ENCODE measurements at regions not wholly inside any gene's neighbourhood (a gene's known extent, or its start where the extent isn't known, plus 50 kb on each side); places are given as distances from the start of the nearest gene placed in this dataset.

DNA sequence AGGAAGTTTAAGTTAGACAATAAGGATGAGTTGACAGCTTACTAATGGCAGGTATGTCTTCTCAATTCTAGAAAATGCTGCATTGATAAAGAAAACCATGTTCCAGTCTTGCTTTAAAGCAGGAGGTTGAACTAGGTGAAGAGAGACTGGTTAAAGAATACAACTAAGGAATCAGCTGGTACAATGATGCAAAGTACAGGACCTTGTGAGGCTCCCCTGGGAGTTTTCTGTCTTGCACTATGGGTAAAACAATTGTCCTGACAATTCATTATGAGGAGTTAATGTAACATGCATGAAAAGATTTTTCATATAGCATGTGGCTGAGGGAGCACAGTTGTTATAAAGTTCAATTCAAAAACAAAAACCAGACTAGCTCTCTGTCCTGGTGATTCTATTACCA lies 157.2 kb downstream of the BMP2 start:
- TF ChIP-seq ZNF837 (tag by site-specific recombination; IDR thresholded peaks at IDR 0.05) (no peak), ZNF549 (tag by site-specific recombination; IDR thresholded peaks at IDR 0.05) (no peak), ZFP69B (tag by site-specific recombination; IDR thresholded peaks at IDR 0.05) (no peak)
- TF ChIP-seq, protein P1, sequence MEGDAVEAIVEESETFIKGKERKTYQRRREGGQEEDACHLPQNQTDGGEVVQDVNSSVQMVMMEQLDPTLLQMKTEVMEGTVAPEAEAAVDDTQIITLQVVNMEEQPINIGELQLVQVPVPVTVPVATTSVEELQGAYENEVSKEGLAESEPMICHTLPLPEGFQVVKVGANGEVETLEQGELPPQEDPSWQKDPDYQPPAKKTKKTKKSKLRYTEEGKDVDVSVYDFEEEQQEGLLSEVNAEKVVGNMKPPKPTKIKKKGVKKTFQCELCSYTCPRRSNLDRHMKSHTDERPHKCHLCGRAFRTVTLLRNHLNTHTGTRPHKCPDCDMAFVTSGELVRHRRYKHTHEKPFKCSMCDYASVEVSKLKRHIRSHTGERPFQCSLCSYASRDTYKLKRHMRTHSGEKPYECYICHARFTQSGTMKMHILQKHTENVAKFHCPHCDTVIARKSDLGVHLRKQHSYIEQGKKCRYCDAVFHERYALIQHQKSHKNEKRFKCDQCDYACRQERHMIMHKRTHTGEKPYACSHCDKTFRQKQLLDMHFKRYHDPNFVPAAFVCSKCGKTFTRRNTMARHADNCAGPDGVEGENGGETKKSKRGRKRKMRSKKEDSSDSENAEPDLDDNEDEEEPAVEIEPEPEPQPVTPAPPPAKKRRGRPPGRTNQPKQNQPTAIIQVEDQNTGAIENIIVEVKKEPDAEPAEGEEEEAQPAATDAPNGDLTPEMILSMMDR (tag by site-specific recombination; IDR thresholded peaks at IDR 0.05) = no peak
- TF ChIP-seq, protein P2, sequence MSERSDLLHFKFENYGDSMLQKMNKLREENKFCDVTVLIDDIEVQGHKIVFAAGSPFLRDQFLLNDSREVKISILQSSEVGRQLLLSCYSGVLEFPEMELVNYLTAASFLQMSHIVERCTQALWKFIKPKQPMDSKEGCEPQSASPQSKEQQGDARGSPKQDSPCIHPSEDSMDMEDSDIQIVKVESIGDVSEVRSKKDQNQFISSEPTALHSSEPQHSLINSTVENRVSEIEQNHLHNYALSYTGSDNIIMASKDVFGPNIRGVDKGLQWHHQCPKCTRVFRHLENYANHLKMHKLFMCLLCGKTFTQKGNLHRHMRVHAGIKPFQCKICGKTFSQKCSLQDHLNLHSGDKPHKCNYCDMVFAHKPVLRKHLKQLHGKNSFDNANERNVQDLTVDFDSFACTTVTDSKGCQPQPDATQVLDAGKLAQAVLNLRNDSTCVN (tag by site-specific recombination; optimal IDR thresholded peaks at IDR 0.05) = no peak
